ENCODE measurements at regions not wholly inside any gene's neighbourhood (a gene's known extent, or its start where the extent isn't known, plus 50 kb on each side); places are given as distances from the start of the nearest gene placed in this dataset.
"Not testable (repeated sequence)": the region's sequence is repeated elsewhere in the genome, so short reads cannot be mapped to it uniquely, and the experiment has no call there.

DNA sequence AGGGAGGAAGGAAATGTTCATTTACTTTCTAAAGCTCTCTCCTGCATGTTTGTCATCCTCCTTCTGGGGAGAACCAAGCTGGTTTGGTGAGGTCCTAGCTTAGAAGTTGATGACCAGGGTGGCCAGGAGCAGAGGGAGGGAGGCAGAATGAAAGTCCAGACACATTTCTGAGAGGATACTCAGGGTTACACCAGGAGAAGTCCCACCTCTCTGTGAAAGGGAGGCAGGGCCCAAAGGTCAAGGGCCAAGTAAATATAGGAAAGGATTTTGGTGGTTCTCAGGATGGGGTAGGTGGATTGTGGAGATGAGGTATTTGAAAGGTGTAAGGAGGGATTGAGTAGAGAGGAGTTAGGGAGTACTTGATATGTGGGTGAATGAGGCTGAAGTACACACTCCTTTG is 58.0 kb upstream of the FBXO11 start:
- no peaks in the 10 kb centered on the region for H3K4me1 ChIP-seq (ENCODE audit: low read depth)

DNA sequence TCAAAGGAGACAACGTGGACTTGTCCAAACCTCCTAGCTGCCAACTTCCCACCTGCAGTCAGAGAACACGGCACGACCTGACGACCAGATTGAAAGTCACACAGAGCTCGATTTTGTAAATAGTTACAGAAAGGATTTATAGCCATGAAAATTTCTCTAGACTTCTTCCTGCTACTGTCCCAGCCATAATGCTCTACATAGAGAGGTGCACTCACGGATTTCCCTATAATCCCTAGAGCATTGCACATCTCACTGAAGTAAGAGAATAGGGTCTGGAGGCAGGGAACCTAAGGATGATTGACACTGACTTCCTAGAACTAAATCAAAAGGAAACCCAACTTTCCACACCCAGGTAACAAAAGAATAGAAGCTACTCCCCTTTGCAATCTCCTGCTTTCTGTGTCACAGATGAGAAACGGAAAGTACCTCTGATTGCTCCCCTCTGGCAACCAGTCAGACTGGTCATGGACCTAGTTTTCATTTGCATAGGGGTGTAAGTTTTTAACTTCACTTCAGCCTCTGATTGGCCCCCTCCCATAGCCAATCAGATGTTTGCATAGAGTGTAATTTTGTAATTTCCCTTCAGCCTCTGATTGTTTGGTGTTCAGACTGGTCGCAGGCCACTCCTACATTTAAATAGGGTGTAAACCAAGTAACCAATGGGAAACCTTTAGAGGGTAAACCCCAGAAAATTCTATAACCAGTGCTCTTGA is 58.6 kb upstream of the FBXO11 start:
- no peak for DNase-seq (ENCODE audit: low read depth in 1 of 2, low spot score in 1 of 2)

More for the DNA sequence above, 58.0 kb upstream of the FBXO11 start:
- DNase-seq (ENCODE audit: low read depth in 1 of 2, low spot score in 1 of 2): no peak
- H3K27me3 ChIP-seq: no peaks in the 10 kb centered on the region
- no peaks in the 10 kb centered on the region for H3K36me3 ChIP-seq
- H3K9me3 ChIP-seq (ENCODE audit: low read depth): no peaks in the 10 kb centered on the region
- TF ChIP-seq, protein P1, sequence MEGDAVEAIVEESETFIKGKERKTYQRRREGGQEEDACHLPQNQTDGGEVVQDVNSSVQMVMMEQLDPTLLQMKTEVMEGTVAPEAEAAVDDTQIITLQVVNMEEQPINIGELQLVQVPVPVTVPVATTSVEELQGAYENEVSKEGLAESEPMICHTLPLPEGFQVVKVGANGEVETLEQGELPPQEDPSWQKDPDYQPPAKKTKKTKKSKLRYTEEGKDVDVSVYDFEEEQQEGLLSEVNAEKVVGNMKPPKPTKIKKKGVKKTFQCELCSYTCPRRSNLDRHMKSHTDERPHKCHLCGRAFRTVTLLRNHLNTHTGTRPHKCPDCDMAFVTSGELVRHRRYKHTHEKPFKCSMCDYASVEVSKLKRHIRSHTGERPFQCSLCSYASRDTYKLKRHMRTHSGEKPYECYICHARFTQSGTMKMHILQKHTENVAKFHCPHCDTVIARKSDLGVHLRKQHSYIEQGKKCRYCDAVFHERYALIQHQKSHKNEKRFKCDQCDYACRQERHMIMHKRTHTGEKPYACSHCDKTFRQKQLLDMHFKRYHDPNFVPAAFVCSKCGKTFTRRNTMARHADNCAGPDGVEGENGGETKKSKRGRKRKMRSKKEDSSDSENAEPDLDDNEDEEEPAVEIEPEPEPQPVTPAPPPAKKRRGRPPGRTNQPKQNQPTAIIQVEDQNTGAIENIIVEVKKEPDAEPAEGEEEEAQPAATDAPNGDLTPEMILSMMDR (IDR thresholded peaks at IDR 0.05; ENCODE audit: low read depth, low read length): no peak
- H3K4me3 ChIP-seq: no peak overlapping the region
- H3K27ac ChIP-seq: no peak overlapping the region

DNA sequence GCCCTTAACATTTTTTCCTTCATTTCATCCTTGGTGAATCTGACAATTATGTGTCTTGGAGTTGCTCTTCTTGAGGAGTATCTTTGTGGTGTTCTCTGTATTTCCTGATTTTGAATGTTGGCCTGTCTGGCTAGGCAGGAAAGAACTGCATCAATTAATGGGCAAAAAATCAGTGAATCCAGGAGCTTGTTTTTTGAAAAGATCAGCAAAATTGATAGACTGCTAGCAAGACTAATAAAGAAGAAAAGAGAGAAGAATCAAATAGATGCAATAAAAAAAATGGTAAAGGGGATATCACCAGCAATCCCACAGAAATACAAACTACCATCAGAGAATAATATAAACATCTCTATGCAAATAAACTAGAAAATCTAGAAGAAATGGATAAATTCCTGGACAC is 70.4 kb upstream of the FBXO11 start:
- not testable (repeated sequence) for DNase-seq (ENCODE audit: low read depth in 1 of 2, low spot score in 1 of 2); H3K9me3 ChIP-seq (ENCODE audit: low read depth); H3K27ac ChIP-seq; H3K36me3 ChIP-seq; H3K27me3 ChIP-seq; H3K4me3 ChIP-seq; H3K4me1 ChIP-seq (ENCODE audit: low read depth)

More for the DNA sequence above, 58.6 kb upstream of the FBXO11 start:
- TF ChIP-seq, protein P1 (IDR thresholded peaks at IDR 0.05; ENCODE audit: low read depth, low read length): no peak
- no peaks in the 10 kb centered on the region for H3K9me3 ChIP-seq (ENCODE audit: low read depth)
- no peaks in the 10 kb centered on the region for H3K27me3 ChIP-seq
- H3K36me3 ChIP-seq: no peaks in the 10 kb centered on the region
- no peaks in the 10 kb centered on the region for H3K4me1 ChIP-seq (ENCODE audit: low read depth)
- H3K4me3 ChIP-seq: no peak overlapping the region
- no peak overlapping the region for H3K27ac ChIP-seq

DNA sequence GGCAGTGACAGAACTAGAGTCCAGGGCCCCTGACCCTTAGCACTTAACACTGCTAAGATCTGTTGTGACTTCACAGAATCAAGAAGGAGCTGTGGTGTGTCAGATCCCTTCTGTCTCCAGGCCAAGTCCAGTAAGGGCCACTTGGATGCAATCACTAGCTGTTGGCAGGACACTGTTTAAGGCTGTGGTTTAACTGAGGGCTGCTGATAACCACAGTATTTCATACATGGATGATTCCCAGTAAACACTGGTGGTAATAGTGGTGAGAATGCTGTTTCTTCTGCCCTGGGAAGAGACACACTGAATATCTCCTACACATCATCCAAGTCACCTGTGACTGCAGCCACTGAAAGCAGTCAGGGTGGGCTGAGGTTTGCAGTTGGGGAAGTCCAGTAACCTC is 77.7 kb upstream of the FBXO11 start:
- peak; percentile 13 to 49 for DNase-seq (ENCODE audit: low read depth in 1 of 2, low spot score in 1 of 2)
- TF ChIP-seq, protein P1 (IDR thresholded peaks at IDR 0.05; ENCODE audit: low read depth, low read length): no peak
- H3K27ac ChIP-seq: no peak overlapping the region
- H3K36me3 ChIP-seq: no peaks in the 10 kb centered on the region
- H3K4me1 ChIP-seq (ENCODE audit: low read depth): no peaks in the 10 kb centered on the region
- no peak overlapping the region for H3K4me3 ChIP-seq
- H3K9me3 ChIP-seq (ENCODE audit: low read depth): no peaks in the 10 kb centered on the region
- no peaks in the 10 kb centered on the region for H3K27me3 ChIP-seq

DNA sequence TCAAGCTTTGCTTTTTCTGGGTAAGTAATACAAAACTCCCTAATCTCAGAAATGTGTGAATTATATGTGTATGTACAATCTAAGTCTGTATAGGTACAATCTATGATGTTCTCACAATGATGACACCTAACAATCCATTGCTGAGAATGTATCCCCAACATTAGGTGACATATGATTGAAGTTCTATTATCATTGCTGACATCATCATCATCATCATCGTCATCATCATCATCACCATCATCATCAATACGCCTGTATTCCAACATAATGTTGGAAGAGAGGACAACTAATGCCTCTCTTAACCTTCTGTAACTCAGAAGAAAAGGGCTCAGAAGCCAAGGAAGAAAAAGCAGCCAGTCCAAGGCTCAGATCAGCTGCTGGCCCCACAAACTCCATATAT is 84.2 kb upstream of the FBXO11 start:
- Histone ChIP-seq H3K27ac (no peak overlapping the region), H3K9me3 (ENCODE audit: low read depth) (no peaks in the 10 kb centered on the region), H3K27me3 (no peaks in the 10 kb centered on the region), H3K4me1 (ENCODE audit: low read depth) (no peaks in the 10 kb centered on the region), H3K36me3 (no peaks in the 10 kb centered on the region), H3K4me3 (no peak overlapping the region)
- DNase-seq (ENCODE audit: low read depth in 1 of 2, low spot score in 1 of 2): no peak
- TF ChIP-seq, protein P1 (IDR thresholded peaks at IDR 0.05; ENCODE audit: low read depth, low read length): no peak

DNA sequence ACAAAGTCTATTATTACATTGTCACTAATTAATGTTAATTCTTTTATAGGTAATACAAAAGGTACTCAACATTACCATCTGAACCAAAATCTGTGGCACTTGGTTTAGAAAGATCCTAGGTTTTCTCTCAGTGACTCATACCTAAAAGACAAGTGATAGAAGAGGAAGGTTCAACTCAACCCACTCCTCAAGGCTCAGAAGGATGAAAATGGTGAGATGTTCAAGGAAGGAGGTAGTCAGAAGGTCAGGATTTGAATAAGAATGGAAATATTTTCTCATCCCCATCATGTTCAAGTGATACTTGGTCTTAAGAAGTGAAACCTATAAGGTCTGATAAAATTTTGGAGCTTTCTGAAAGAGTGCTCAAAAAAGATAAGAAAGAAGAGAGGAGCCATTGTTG is 86.4 kb upstream of the FBXO11 start:
- no peak for DNase-seq (ENCODE audit: low read depth in 1 of 2, low spot score in 1 of 2)
- TF ChIP-seq, protein P1 (IDR thresholded peaks at IDR 0.05; ENCODE audit: low read depth, low read length): no peak
- no peak overlapping the region for H3K27ac ChIP-seq
- no peaks in the 10 kb centered on the region for H3K36me3 ChIP-seq
- no peak overlapping the region for H3K4me3 ChIP-seq
- no peaks in the 10 kb centered on the region for H3K27me3 ChIP-seq
- no peaks in the 10 kb centered on the region for H3K9me3 ChIP-seq (ENCODE audit: low read depth)
- H3K4me1 ChIP-seq (ENCODE audit: low read depth): no peaks in the 10 kb centered on the region

All from cardiac muscle cell (in vitro differentiated cells and primary cell).